ENCODE measurements at regions not wholly inside any gene's neighbourhood (a gene's known extent, or its start where the extent isn't known, plus 50 kb on each side); places are given as distances from the start of the nearest gene placed in this dataset.

DNA sequence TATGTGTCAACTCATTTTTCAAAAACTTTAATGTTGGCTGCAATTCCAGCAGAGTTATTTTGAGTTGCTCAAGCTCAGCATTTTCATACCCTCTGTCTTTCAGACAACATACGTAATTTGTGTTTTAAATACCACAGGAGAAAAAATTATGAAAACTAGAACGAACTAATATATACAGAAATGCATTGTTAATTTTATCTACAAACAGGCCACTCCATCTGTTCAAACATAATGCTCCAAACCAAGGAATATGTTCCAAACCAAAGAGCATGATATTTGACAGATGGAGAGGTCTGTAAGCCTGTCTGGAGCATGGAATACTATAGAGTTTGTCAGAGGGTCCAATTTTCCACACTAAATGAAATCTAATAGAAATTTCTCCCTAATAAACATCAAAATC, 536.2 kb upstream of the FSIP2 start:
- no peaks in the 10 kb centered on the region for H3K27me3 ChIP-seq (ENCODE audit: control insufficient read depth, insufficient read depth, low read length)
- H3K79me1 ChIP-seq (ENCODE audit: low read depth in 1 of 2, low read length in 2 of 2) = no peaks in the 10 kb centered on the region
- ChIA-PET CTCF (no interaction called here), POLR2A (ENCODE audit: unreplicated experiment) (no interaction called here)
- ATAC-seq (ENCODE audit: low read depth) = no peak
- H4K5ac ChIP-seq (ENCODE audit: low read depth, low read length) = no peak overlapping the region
- H2BK5ac ChIP-seq (ENCODE audit: low read depth, low read length, poor library complexity, severe bottlenecking) = no peak overlapping the region
- no peak overlapping the region for H3K27ac ChIP-seq (ENCODE audit: insufficient read depth, low read length)
- H2BK20ac ChIP-seq (ENCODE audit: low read depth, low read length) = no peak overlapping the region
- no peak overlapping the region for H3K4me2 ChIP-seq (ENCODE audit: low read depth, low read length)
- no CpG with 5 or more reads among the region's 2 CpGs for WGBS, 2 experiments (ENCODE audit: extremely low coverage in 2 of 2, insufficient read length in 1 of 2)
- no peak overlapping the region for H3K23ac ChIP-seq (ENCODE audit: low read depth, low read length)
- no peak for TF ChIP-seq CEBPB (IDR thresholded peaks at IDR 0.05; ENCODE audit: low read depth, low read length)
- no peak for TF ChIP-seq RFX5 (IDR thresholded peaks at IDR 0.05; ENCODE audit: low read depth, low read length)
- no peak for TF ChIP-seq MAFK (IDR thresholded peaks at IDR 0.05; ENCODE audit: low read depth, low read length)
- TF ChIP-seq MAZ (IDR thresholded peaks at IDR 0.05; ENCODE audit: borderline replicate concordance, low read depth, low read length) = no peak
- TF ChIP-seq POLR2A (IDR thresholded peaks at IDR 0.05; ENCODE audit: low read depth, low read length) = no peak
- no peak for TF ChIP-seq MXI1 (IDR thresholded peaks at IDR 0.05; ENCODE audit: borderline replicate concordance, low read depth, low read length)
- TF ChIP-seq RCOR1 (IDR thresholded peaks at IDR 0.05; ENCODE audit: insufficient replicate concordance, low read length) = no peak
- no peak for TF ChIP-seq RAD21 (IDR thresholded peaks at IDR 0.05; ENCODE audit: low read length)
- TF ChIP-seq, protein P1, sequence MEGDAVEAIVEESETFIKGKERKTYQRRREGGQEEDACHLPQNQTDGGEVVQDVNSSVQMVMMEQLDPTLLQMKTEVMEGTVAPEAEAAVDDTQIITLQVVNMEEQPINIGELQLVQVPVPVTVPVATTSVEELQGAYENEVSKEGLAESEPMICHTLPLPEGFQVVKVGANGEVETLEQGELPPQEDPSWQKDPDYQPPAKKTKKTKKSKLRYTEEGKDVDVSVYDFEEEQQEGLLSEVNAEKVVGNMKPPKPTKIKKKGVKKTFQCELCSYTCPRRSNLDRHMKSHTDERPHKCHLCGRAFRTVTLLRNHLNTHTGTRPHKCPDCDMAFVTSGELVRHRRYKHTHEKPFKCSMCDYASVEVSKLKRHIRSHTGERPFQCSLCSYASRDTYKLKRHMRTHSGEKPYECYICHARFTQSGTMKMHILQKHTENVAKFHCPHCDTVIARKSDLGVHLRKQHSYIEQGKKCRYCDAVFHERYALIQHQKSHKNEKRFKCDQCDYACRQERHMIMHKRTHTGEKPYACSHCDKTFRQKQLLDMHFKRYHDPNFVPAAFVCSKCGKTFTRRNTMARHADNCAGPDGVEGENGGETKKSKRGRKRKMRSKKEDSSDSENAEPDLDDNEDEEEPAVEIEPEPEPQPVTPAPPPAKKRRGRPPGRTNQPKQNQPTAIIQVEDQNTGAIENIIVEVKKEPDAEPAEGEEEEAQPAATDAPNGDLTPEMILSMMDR (conservative IDR thresholded peaks at IDR 0.05; ENCODE audit: low read depth, low read length) = no peak
- TF ChIP-seq, protein P2, sequence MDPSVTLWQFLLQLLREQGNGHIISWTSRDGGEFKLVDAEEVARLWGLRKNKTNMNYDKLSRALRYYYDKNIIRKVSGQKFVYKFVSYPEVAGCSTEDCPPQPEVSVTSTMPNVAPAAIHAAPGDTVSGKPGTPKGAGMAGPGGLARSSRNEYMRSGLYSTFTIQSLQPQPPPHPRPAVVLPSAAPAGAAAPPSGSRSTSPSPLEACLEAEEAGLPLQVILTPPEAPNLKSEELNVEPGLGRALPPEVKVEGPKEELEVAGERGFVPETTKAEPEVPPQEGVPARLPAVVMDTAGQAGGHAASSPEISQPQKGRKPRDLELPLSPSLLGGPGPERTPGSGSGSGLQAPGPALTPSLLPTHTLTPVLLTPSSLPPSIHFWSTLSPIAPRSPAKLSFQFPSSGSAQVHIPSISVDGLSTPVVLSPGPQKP (IDR thresholded peaks at IDR 0.05; ENCODE audit: borderline replicate concordance, low read depth, low read length) = no peak
- no peak for TF ChIP-seq BHLHE40 (IDR thresholded peaks at IDR 0.05; ENCODE audit: low read depth, low read length)
- TF ChIP-seq CHD1 (IDR thresholded peaks at IDR 0.05; ENCODE audit: low read depth, low read length) = no peak
- TF ChIP-seq NFE2L2 (IDR thresholded peaks at IDR 0.05; ENCODE audit: low read depth, low read length) = no peak
- H3K4me3 ChIP-seq (ENCODE audit: insufficient read depth, low read depth, low read length) = no peak overlapping the region
- in situ Hi-C loops (cut with MboI; ENCODE audit: low sequenced_read_pairs) = no loop called here
- H3K4ac ChIP-seq (ENCODE audit: low read depth, low read length) = no peak overlapping the region
- no peak overlapping the region for H3K18ac ChIP-seq (ENCODE audit: low read depth, low read length)
- no peak overlapping the region for H4K8ac ChIP-seq (ENCODE audit: low read depth in 2 of 2, low read length in 2 of 2)
- H3K9me1 ChIP-seq (ENCODE audit: insufficient read depth, low read length) = no peaks in the 10 kb centered on the region
- no peak overlapping the region for H3K9ac ChIP-seq (ENCODE audit: low read depth, low read length)
- peaks cover 2% of the 10 kb centered on the region; the same call in 1 of the 2 replicates for H3K9me3 ChIP-seq (ENCODE audit: control insufficient read depth, insufficient read depth, low read length)
- no peak overlapping the region for H4K91ac ChIP-seq (ENCODE audit: insufficient read depth, low read depth, low read length)
- no peak for DNase-seq
- no peak overlapping the region for H3K14ac ChIP-seq (replicated peaks; ENCODE audit: low read depth, low read length)
- no peak overlapping the region for H2BK120ac ChIP-seq (ENCODE audit: low read depth, low read length)
- H2AK5ac ChIP-seq (ENCODE audit: low read depth, low read length) = no peak overlapping the region
- H2AFZ ChIP-seq (replicated peaks; ENCODE audit: low read length, poor library complexity) = no peak overlapping the region
- no peaks in the 10 kb centered on the region for H4K20me1 ChIP-seq (ENCODE audit: insufficient read depth, low read length)
- H3K4me1 ChIP-seq (ENCODE audit: control insufficient read depth, insufficient read depth, low read length) = no peaks in the 10 kb centered on the region
- no TSS peak for BruUV-seq (replicated peaks)
- intact Hi-C loops (cut with micrococcal nuclease) = no loop called here
- no peak overlapping the region for H3K56ac ChIP-seq (ENCODE audit: extremely low read depth, insufficient read depth, low read length)
- H2BK15ac ChIP-seq (ENCODE audit: low read depth, low read length) = no peak overlapping the region
- dilution Hi-C loops (cut with HindIII; ENCODE audit: low sequenced_read_pairs, unreplicated experiment) = no loop called here
- no peak overlapping the region for H2AK9ac ChIP-seq (replicated peaks; ENCODE audit: low read depth, low read length, poor library complexity)
- no peaks in the 10 kb centered on the region for H3K36me3 ChIP-seq (ENCODE audit: control insufficient read depth, insufficient read depth, low read length)

All from IMR-90 (cell line).